ENCODE measurements at regions not wholly inside any gene's neighbourhood (a gene's known extent, or its start where the extent isn't known, plus 50 kb on each side); places are given as distances from the start of the nearest gene placed in this dataset.
"Not testable (repeated sequence)": the region's sequence is repeated elsewhere in the genome, so short reads cannot be mapped to it uniquely, and the experiment has no call there.

DNA sequence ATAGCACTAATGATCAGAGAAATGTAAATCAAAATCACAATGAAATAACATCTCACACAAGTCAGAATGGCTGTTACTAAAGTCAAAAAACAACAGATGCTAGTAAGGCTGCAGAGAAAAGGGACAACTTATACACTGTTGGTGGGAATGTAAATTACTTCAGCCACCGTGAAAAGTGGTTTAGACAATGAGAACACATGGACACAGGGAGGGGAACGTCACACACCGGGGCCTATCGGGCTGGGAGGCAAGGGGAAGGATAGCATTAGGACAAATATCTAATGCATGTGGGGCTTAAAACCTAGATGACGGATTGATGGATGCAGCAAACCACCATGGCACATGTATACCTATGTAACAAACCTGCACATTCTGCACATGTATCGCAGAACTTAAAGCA, 602.0 kb downstream of the SATB2 start:
- peaks cover 11 to 22% of the 10 kb centered on the region in 2 donors for H3K9me3 Mint-ChIP-seq
- not testable (repeated sequence) for DNase-seq; ATAC-seq (replicated peaks); H3K4me1 Mint-ChIP-seq (ENCODE audit: low read depth in 2 of 2); H3K27ac Mint-ChIP-seq; H3K4me3 Mint-ChIP-seq; H3K27me3 Mint-ChIP-seq; H3K36me3 Mint-ChIP-seq (ENCODE audit: insufficient read depth)

DNA sequence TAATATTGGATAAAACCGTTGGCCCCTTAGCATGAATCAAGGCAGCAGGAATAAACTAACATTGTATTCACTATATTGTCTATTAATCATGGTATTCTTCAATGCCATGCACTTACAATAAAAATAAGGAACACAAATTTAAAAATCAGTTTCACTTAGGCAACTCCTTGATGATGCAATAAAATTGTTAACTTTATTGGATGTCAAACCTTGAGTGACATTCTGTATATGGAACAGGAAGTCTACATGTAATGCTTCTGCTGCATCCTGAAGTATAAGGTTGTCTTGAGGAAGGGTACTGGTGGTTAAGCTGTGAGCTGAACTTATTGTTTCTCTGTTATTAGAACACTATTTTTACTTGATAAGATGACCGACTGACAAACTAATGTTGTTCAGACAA, 605.5 kb downstream of the SATB2 start:
- no peak overlapping the region for H3K4me3 Mint-ChIP-seq
- peaks cover 7 to 13% of the 10 kb centered on the region in 2 donors for H3K9me3 Mint-ChIP-seq
- no peaks in the 10 kb centered on the region for H3K27me3 Mint-ChIP-seq
- H3K36me3 Mint-ChIP-seq (ENCODE audit: insufficient read depth), result no peaks in the 10 kb centered on the region
- no peaks in the 10 kb centered on the region for H3K4me1 Mint-ChIP-seq (ENCODE audit: low read depth in 2 of 2)
- H3K27ac Mint-ChIP-seq, result no peak overlapping the region
- no peak for DNase-seq
- ATAC-seq (replicated peaks), result no peak

- Mint-ChIP-seq H3K4me1 (ENCODE audit: low read depth in 2 of 2) (no peaks in the 10 kb centered on the region), H3K27me3 (no peaks in the 10 kb centered on the region), H3K36me3 (ENCODE audit: insufficient read depth) (no peaks in the 10 kb centered on the region), H3K27ac (no peak overlapping the region), H3K4me3 (no peak overlapping the region), H3K9me3 (peaks cover 4 to 8% of the 10 kb centered on the region in 2 donors)
- DNase-seq (no peak), ATAC-seq (replicated peaks) (no peak)
These were observed 632.2 kb downstream of the SATB2 start for GRCh38 chr2:198825534-198825933.

DNA sequence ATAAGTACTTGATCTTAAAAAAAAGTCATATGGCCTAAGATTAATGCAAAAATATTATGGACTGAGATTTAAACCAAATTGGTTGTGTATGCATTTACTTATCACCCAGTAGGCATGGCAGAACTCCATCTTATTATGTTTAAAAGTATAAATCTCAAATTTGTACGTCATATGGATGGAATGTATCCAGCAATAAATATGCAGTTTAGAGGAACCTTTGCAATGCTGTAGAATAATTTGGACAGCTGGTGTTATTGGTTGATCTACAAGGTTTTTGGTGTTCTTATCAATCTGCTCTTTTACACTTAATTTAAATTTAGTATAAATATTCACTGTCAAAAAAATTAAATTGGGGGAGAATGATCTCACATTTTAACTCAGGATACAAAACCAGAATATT, 640.2 kb downstream of the SATB2 start:
- DNase-seq (no peak), ATAC-seq (replicated peaks) (no peak)
- Mint-ChIP-seq H3K36me3 (ENCODE audit: insufficient read depth) (no peaks in the 10 kb centered on the region), H3K9me3 (peaks cover 3 to 6% of the 10 kb centered on the region in 2 donors), H3K4me1 (ENCODE audit: low read depth in 2 of 2) (no peaks in the 10 kb centered on the region), H3K27me3 (no peaks in the 10 kb centered on the region), H3K27ac (no peak overlapping the region), H3K4me3 (no peak overlapping the region)

GRCh38 chr2:198815626-198816025, 642.1 kb downstream of the SATB2 start:
- H3K9me3 Mint-ChIP-seq, result peaks cover 0 to 3% of the 10 kb centered on the region in 2 donors
- no peak overlapping the region for H3K4me3 Mint-ChIP-seq
- DNase-seq, result no peak
- no peak overlapping the region for H3K27ac Mint-ChIP-seq
- H3K4me1 Mint-ChIP-seq (ENCODE audit: low read depth in 2 of 2), result no peaks in the 10 kb centered on the region
- H3K36me3 Mint-ChIP-seq (ENCODE audit: insufficient read depth), result no peaks in the 10 kb centered on the region
- no peaks in the 10 kb centered on the region for H3K27me3 Mint-ChIP-seq
- no peak for ATAC-seq (replicated peaks)

DNA sequence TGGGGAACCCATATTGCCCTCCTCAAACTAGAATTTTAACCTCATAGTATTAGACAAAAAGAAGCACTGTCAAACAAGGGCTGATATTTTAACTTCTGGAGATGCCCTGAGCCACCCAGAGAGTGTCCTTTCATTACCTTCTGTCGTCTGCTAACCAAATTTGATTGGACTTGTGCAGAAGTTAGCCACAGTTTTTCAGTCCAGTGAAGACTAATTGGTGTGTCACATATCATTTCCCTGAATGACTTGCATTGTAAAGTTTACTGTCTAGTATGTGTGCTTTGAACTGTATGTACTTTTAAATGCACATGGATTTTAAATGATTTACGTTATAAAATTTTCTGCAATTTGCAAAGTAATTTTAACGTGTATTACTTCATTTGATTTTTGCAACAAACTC, 646.5 kb downstream of the SATB2 start:
- ATAC-seq (replicated peaks), result no peak
- no peaks in the 10 kb centered on the region for H3K4me1 Mint-ChIP-seq (ENCODE audit: low read depth in 2 of 2)
- peaks cover 0 to 6% of the 10 kb centered on the region in 2 donors for H3K9me3 Mint-ChIP-seq
- H3K27ac Mint-ChIP-seq, result no peak overlapping the region
- no peaks in the 10 kb centered on the region for H3K27me3 Mint-ChIP-seq
- no peak for DNase-seq
- H3K4me3 Mint-ChIP-seq, result no peak overlapping the region
- no peaks in the 10 kb centered on the region for H3K36me3 Mint-ChIP-seq (ENCODE audit: insufficient read depth)

GRCh38 chr2:198809976-198810375, 647.8 kb downstream of the SATB2 start:
- Mint-ChIP-seq H3K27ac (no peak overlapping the region), H3K9me3 (peaks cover 0 to 2% of the 10 kb centered on the region in 2 donors), H3K36me3 (ENCODE audit: insufficient read depth) (no peaks in the 10 kb centered on the region), H3K4me3 (no peak overlapping the region), H3K4me1 (ENCODE audit: low read depth in 2 of 2) (no peaks in the 10 kb centered on the region), H3K27me3 (no peaks in the 10 kb centered on the region)
- no peak for ATAC-seq (replicated peaks)
- DNase-seq, result no peak

DNA sequence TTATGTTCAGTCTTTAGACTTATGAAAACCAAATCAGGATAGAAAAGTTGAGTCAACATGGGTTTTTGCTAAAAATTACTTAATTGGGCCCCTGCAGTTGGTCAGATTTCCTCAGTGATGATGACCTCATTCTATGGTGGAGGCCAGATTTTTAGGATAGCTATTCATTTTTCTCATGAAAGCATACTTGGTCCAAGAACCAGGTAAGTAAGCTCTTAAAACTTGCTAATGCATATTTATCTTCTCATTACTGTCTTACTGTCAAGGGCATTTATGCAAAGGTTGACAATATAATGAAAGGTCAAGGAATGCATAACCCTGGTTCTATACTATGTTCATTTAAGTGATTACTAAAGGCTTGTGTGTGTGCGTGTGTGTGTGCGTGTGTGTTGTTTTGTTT, 650.6 kb downstream of the SATB2 start:
- Mint-ChIP-seq H3K9me3 (peaks cover 0 to 2% of the 10 kb centered on the region in 2 donors), H3K36me3 (ENCODE audit: insufficient read depth) (no peaks in the 10 kb centered on the region), H3K27me3 (no peaks in the 10 kb centered on the region), H3K4me1 (ENCODE audit: low read depth in 2 of 2) (no peaks in the 10 kb centered on the region), H3K4me3 (no peak overlapping the region), H3K27ac (no peak overlapping the region)
- ATAC-seq (replicated peaks) (no peak), DNase-seq (no peak)

- ATAC-seq (replicated peaks) (no peak), DNase-seq (no peak)
- H3K4me1 Mint-ChIP-seq (ENCODE audit: low read depth in 2 of 2), result no peaks in the 10 kb centered on the region
- no peak overlapping the region for H3K27ac Mint-ChIP-seq
- H3K27me3 Mint-ChIP-seq, result no peaks in the 10 kb centered on the region
- H3K9me3 Mint-ChIP-seq, result peaks cover 0 to 4% of the 10 kb centered on the region in 2 donors
- no peak overlapping the region for H3K4me3 Mint-ChIP-seq
- no peaks in the 10 kb centered on the region for H3K36me3 Mint-ChIP-seq (ENCODE audit: insufficient read depth)
These were observed 662.3 kb downstream of the SATB2 start for GRCh38 chr2:198795419-198795818.

GRCh38 chr2:198791623-198792022, 666.1 kb downstream of the SATB2 start:
- Mint-ChIP-seq H3K27ac (no peak overlapping the region), H3K4me1 (ENCODE audit: low read depth in 2 of 2) (no peaks in the 10 kb centered on the region), H3K9me3 (peaks cover 0 to 2% of the 10 kb centered on the region in 2 donors), H3K36me3 (ENCODE audit: insufficient read depth) (no peaks in the 10 kb centered on the region), H3K4me3 (no peak overlapping the region), H3K27me3 (no peaks in the 10 kb centered on the region)
- no peak for DNase-seq
- no peak for ATAC-seq (replicated peaks)

- DNase-seq (no peak), ATAC-seq (replicated peaks) (no peak)
- Mint-ChIP-seq H3K4me1 (ENCODE audit: low read depth in 2 of 2) (no peaks in the 10 kb centered on the region), H3K4me3 (no peak overlapping the region), H3K36me3 (ENCODE audit: insufficient read depth) (no peaks in the 10 kb centered on the region), H3K27ac (no peak overlapping the region), H3K27me3 (no peaks in the 10 kb centered on the region), H3K9me3 (peaks cover 0 to 4% of the 10 kb centered on the region in 2 donors)
These were observed 669.1 kb downstream of the SATB2 start for GRCh38 chr2:198788676-198789075.

DNA sequence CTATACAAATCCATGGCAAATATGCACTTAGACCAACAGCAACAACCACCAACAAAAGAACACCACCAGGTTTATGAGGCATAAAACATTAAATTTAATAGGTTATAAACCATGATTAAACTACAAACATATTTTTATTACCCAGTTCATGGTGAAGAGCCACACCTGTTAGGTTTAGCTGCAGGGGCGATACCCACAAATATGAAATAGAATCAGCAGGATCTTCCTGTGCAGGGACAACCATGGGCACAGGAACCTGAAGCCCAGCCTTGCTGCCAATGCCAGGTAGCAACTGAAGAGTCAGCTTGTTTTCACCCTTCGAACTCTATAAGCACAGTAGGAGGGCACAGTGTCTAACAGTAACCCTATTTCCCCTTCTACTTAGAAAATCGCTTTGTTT, 675.0 kb downstream of the SATB2 start:
- no peak overlapping the region for H3K4me3 Mint-ChIP-seq
- no peaks in the 10 kb centered on the region for H3K36me3 Mint-ChIP-seq (ENCODE audit: insufficient read depth)
- ATAC-seq (replicated peaks) (no peak), DNase-seq (no peak)
- H3K4me1 Mint-ChIP-seq (ENCODE audit: low read depth in 2 of 2), result no peaks in the 10 kb centered on the region
- no peaks in the 10 kb centered on the region for H3K27me3 Mint-ChIP-seq
- no peak overlapping the region for H3K27ac Mint-ChIP-seq
- peaks cover 0 to 4% of the 10 kb centered on the region in 2 donors for H3K9me3 Mint-ChIP-seq

DNA sequence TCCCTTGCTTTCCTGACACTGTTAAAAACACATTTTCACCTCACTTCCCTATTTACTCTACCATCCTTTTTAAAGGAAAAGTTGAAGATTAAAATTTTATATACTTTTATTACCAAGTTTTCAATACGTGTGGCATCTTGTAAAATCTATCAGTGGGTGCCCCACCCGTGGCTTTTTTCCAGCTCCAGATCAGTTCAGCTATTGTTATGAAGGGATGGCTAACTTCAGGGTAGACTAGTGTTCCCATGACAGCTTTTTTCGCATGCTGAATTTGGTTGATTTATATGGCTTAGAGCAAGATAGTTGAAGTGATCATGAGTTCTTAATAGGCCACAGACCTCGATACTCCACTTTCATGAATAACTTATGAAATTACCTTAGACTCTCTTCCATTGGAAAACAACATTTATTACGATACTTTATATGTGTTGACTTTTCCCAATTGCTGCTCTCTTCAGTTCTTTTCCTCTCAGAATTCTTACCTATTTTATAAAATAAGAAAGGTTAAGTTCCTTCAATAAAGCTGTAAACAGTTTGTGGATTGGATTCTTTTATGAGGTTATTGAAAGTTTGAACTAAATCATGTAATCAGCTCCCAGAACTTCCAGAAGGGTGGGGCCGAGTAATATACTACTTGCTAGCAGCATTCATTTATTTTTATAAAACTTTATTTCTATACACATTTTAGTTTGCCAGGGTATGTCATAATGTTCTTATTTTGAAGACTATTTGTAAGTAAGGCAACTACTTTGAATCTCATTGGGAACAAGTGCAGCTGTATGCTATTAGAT, 680.9 kb downstream of the SATB2 start:
- H3K9me3 Mint-ChIP-seq, result peaks cover 0 to 4% of the 10 kb centered on the region in 2 donors
- H3K27me3 Mint-ChIP-seq, result no peaks in the 10 kb centered on the region
- no peaks in the 10 kb centered on the region for H3K4me1 Mint-ChIP-seq (ENCODE audit: low read depth in 2 of 2)
- no peak overlapping the region for H3K4me3 Mint-ChIP-seq
- no peak overlapping the region for H3K27ac Mint-ChIP-seq
- DNase-seq (no peak), ATAC-seq (replicated peaks) (no peak)
- H3K36me3 Mint-ChIP-seq (ENCODE audit: insufficient read depth), result no peaks in the 10 kb centered on the region

GRCh38 chr2:198775737-198776136, 682.0 kb downstream of the SATB2 start:
- ATAC-seq (replicated peaks) (no peak), DNase-seq (no peak)
- Mint-ChIP-seq H3K36me3 (ENCODE audit: insufficient read depth) (no peaks in the 10 kb centered on the region), H3K4me1 (ENCODE audit: low read depth in 2 of 2) (no peaks in the 10 kb centered on the region), H3K4me3 (no peak overlapping the region), H3K27me3 (no peaks in the 10 kb centered on the region), H3K27ac (no peak overlapping the region), H3K9me3 (peaks cover 0 to 4% of the 10 kb centered on the region in 2 donors)
